ENCODE measurements at regions not wholly inside any gene's neighbourhood (a gene's known extent, or its start where the extent isn't known, plus 50 kb on each side); places are given as distances from the start of the nearest gene placed in this dataset.

- Histone ChIP-seq H3K36me3 (ENCODE audit: insufficient read depth, low read length) (no peaks in the 10 kb centered on the region), H3K9ac (ENCODE audit: insufficient read length) (no peak overlapping the region), H3K27ac (no peak overlapping the region), H3K4me3 (no peak overlapping the region), H3K9me3 (ENCODE audit: low read depth, low read length) (no peaks in the 10 kb centered on the region)
- no peak for DNase-seq (ENCODE audit: low read depth, low spot score)
- TF ChIP-seq EZH2 (IDR thresholded peaks at IDR 0.05) (no peak), FOXP2 (optimal IDR thresholded peaks at IDR 0.05; ENCODE audit: control extremely low read depth, extremely low read length, insufficient read depth) (no peak), POLR2AphosphoS5 (IDR thresholded peaks at IDR 0.05; ENCODE audit: borderline replicate concordance, low read depth, low read length) (no peak)
These were observed 261.6 kb downstream of the PLPP3 start for GRCh38 chr1:56317722-56318121.

DNA sequence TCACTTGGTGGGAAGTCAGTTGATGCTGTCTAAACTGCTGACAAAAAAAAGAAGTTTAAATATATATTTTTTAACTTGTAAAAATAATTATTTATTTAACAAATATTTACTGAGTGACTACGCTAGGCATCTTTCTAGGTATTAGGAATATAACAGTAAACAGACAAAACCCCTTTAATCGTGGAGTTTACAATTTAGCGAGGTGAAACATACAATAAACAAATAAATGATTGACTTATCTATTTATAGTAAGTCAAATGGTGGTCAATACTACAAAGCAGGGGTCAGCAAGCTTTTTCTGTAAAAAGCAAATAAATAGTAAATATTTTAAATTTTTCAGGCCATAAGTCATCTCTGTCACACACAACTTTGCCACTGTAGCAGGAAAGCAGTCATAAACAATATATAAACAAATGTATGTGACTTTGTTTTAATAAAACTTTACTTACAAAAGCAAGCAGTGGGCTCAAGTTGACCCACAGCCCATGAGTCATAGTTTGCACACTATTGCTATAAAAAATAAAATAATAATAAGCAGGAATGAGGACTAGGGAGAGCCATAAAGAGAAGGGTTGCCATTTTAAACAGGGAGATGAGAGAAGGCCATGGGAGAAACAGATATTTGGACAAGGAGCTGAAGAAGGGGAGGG, 263.9 kb downstream of the PLPP3 start:
- Histone ChIP-seq H3K9me3 (ENCODE audit: low read depth, low read length) (no peaks in the 10 kb centered on the region), H3K9ac (ENCODE audit: insufficient read length) (no peak overlapping the region), H3K36me3 (ENCODE audit: insufficient read depth, low read length) (no peaks in the 10 kb centered on the region), H3K4me3 (no peak overlapping the region), H3K27ac (no peak overlapping the region)
- TF ChIP-seq FOXP2 (optimal IDR thresholded peaks at IDR 0.05; ENCODE audit: control extremely low read depth, extremely low read length, insufficient read depth) (no peak), POLR2AphosphoS5 (IDR thresholded peaks at IDR 0.05; ENCODE audit: borderline replicate concordance, low read depth, low read length) (no peak)
- no peak for DNase-seq (ENCODE audit: low read depth, low spot score)

DNA sequence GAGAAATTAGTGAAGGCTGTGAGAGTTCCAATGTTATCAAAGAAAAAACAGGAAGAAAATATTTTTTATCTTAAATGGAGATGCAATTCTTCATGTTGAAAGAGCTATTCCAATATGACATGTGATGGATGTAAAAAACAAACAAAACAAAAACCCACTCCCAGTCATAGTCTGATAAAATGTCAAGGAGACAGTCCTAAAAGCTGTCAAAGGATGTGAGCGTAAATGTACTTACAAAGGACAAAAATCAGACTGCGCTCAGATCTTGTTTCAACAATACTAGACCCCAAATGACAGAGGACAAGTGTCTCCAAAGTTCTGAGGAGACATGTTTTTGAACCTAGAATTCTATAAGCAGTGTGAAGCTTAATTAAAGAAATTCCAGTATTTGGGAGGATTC, 265.8 kb downstream of the PLPP3 start:
- H3K36me3 ChIP-seq (ENCODE audit: insufficient read depth, low read length) = no peaks in the 10 kb centered on the region
- H3K4me3 ChIP-seq = no peak overlapping the region
- H3K9me3 ChIP-seq (ENCODE audit: low read depth, low read length) = no peaks in the 10 kb centered on the region
- H3K9ac ChIP-seq (ENCODE audit: insufficient read length) = no peak overlapping the region
- TF ChIP-seq POLR2AphosphoS5 (IDR thresholded peaks at IDR 0.05; ENCODE audit: borderline replicate concordance, low read depth, low read length) = no peak
- TF ChIP-seq FOXP2 (optimal IDR thresholded peaks at IDR 0.05; ENCODE audit: control extremely low read depth, extremely low read length, insufficient read depth) = no peak
- TF ChIP-seq EZH2 (IDR thresholded peaks at IDR 0.05) = no peak
- no peak for DNase-seq (ENCODE audit: low read depth, low spot score)
- no peak overlapping the region for H3K27ac ChIP-seq

DNA sequence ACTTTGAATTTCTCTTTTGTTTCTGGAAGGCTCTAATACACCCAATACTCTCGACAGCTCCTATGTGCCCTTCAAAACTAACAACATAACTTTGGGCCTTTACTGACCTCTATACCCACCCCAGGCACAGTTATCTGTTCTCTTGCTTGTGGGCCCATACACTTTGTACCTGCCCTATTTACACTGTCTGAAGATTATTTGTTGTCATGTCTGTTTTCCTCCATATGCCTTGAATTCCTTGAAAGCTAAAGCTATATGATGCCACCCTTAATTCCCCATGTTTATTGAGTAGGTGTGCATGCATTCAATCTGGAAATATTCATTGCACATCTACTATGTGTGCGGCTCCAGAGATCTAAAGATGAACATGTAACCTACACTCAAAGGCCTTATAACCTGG, 267.6 kb downstream of the PLPP3 start:
- no peak overlapping the region for H3K9ac ChIP-seq (ENCODE audit: insufficient read length)
- H3K36me3 ChIP-seq (ENCODE audit: insufficient read depth, low read length) = no peaks in the 10 kb centered on the region
- TF ChIP-seq POLR2AphosphoS5 (IDR thresholded peaks at IDR 0.05; ENCODE audit: borderline replicate concordance, low read depth, low read length) (no peak), EZH2 (IDR thresholded peaks at IDR 0.05) (no peak), FOXP2 (optimal IDR thresholded peaks at IDR 0.05; ENCODE audit: control extremely low read depth, extremely low read length, insufficient read depth) (no peak)
- no peak for DNase-seq (ENCODE audit: low read depth, low spot score)
- H3K9me3 ChIP-seq (ENCODE audit: low read depth, low read length) = no peaks in the 10 kb centered on the region
- no peak overlapping the region for H3K27ac ChIP-seq
- no peak overlapping the region for H3K4me3 ChIP-seq

DNA sequence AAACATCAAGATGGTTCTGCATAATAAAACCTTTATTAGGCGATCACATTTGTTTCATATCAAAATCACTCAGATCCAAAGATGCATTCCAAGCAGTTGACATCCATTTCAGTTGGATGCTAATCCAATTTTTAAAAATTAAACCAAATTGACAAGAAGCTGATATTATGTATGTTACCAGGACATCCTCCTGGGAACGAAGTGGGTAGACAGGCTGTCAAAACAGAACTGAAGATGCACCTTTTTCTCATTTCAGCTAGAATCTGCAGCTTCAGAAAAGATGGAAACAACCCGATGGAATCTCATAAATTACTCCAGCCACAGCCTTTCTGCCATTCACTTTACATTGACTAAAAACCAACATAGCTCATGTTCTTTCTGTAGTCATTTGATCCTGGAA, 268.4 kb downstream of the PLPP3 start:
- DNase-seq (ENCODE audit: low read depth, low spot score) = no peak
- H3K4me3 ChIP-seq = no peak overlapping the region
- H3K36me3 ChIP-seq (ENCODE audit: insufficient read depth, low read length) = no peaks in the 10 kb centered on the region
- H3K9me3 ChIP-seq (ENCODE audit: low read depth, low read length) = no peaks in the 10 kb centered on the region
- TF ChIP-seq POLR2AphosphoS5 (IDR thresholded peaks at IDR 0.05; ENCODE audit: borderline replicate concordance, low read depth, low read length) (no peak), FOXP2 (optimal IDR thresholded peaks at IDR 0.05; ENCODE audit: control extremely low read depth, extremely low read length, insufficient read depth) (no peak), EZH2 (IDR thresholded peaks at IDR 0.05) (no peak)
- H3K9ac ChIP-seq (ENCODE audit: insufficient read length) = no peak overlapping the region
- H3K27ac ChIP-seq = no peak overlapping the region

GRCh38 chr1:56309065-56309464, 270.3 kb downstream of the PLPP3 start:
- no peak overlapping the region for H3K9ac ChIP-seq (ENCODE audit: insufficient read length)
- no peaks in the 10 kb centered on the region for H3K9me3 ChIP-seq (ENCODE audit: low read depth, low read length)
- no peak overlapping the region for H3K4me3 ChIP-seq
- DNase-seq (ENCODE audit: low read depth, low spot score) = no peak
- H3K36me3 ChIP-seq (ENCODE audit: insufficient read depth, low read length) = no peaks in the 10 kb centered on the region
- no peak overlapping the region for H3K27ac ChIP-seq
- TF ChIP-seq EZH2 (IDR thresholded peaks at IDR 0.05) (no peak), FOXP2 (optimal IDR thresholded peaks at IDR 0.05; ENCODE audit: control extremely low read depth, extremely low read length, insufficient read depth) (no peak), POLR2AphosphoS5 (IDR thresholded peaks at IDR 0.05; ENCODE audit: borderline replicate concordance, low read depth, low read length) (no peak)

DNA sequence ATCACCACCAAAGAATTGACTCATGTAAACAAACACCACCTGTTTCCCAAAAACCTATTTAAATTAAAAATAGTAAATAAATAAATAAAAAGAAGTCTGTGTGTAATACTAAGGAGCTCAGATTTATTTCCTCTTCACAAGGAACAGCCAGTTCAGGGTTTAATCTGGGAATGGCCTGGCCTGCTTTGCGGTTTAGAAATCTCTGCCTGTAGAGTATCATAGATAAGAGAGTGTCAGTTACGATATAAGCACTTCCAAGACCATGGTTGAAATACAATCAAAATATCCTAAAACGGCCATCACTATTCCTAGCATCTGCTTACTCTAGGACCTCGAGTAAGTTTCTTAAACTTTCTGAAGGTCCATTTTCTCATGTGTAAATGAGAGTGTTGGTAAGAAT, 274.4 kb downstream of the PLPP3 start:
- no peak for DNase-seq (ENCODE audit: low read depth, low spot score)
- TF ChIP-seq EZH2 (IDR thresholded peaks at IDR 0.05) (no peak), FOXP2 (optimal IDR thresholded peaks at IDR 0.05; ENCODE audit: control extremely low read depth, extremely low read length, insufficient read depth) (no peak), POLR2AphosphoS5 (IDR thresholded peaks at IDR 0.05; ENCODE audit: borderline replicate concordance, low read depth, low read length) (no peak)
- no peak overlapping the region for H3K4me3 ChIP-seq
- H3K36me3 ChIP-seq (ENCODE audit: insufficient read depth, low read length) = no peaks in the 10 kb centered on the region
- no peak overlapping the region for H3K27ac ChIP-seq
- no peak overlapping the region for H3K9ac ChIP-seq (ENCODE audit: insufficient read length)
- no peaks in the 10 kb centered on the region for H3K9me3 ChIP-seq (ENCODE audit: low read depth, low read length)

DNA sequence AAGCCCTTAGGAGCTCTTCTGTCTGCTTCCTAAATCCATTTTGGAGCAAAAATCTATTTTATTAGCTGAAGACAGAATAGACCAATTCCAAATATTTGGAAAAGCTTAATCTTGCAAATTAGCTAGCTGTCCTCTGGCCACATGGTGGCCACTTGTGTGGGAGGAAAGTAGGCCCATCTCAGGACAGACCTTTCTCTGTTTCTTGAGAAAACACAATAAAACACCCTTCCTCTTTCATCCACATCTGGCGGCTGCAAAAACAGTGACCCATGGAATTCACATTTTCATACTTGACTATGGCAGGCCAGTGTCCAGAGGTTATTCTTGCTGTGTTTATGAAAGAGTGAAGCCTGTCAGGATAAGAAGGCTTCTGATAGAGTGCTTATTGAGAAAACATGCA, 275.6 kb downstream of the PLPP3 start:
- Histone ChIP-seq H3K9me3 (ENCODE audit: low read depth, low read length) (no peaks in the 10 kb centered on the region), H3K27ac (no peak overlapping the region), H3K4me3 (no peak overlapping the region), H3K9ac (ENCODE audit: insufficient read length) (no peak overlapping the region), H3K36me3 (ENCODE audit: insufficient read depth, low read length) (no peaks in the 10 kb centered on the region)
- TF ChIP-seq EZH2 (IDR thresholded peaks at IDR 0.05) = no peak
- no peak for TF ChIP-seq FOXP2 (optimal IDR thresholded peaks at IDR 0.05; ENCODE audit: control extremely low read depth, extremely low read length, insufficient read depth)
- no peak for DNase-seq (ENCODE audit: low read depth, low spot score)

- TF ChIP-seq POLR2AphosphoS5 (IDR thresholded peaks at IDR 0.05; ENCODE audit: borderline replicate concordance, low read depth, low read length) (no peak), FOXP2 (optimal IDR thresholded peaks at IDR 0.05; ENCODE audit: control extremely low read depth, extremely low read length, insufficient read depth) (no peak), EZH2 (IDR thresholded peaks at IDR 0.05) (no peak)
- no peak for DNase-seq (ENCODE audit: low read depth, low spot score)
- no peak overlapping the region for H3K4me3 ChIP-seq
- H3K36me3 ChIP-seq (ENCODE audit: insufficient read depth, low read length) = no peaks in the 10 kb centered on the region
- no peak overlapping the region for H3K9ac ChIP-seq (ENCODE audit: insufficient read length)
- no peaks in the 10 kb centered on the region for H3K9me3 ChIP-seq (ENCODE audit: low read depth, low read length)
- no peak overlapping the region for H3K27ac ChIP-seq
These were observed 276.5 kb downstream of the PLPP3 start for GRCh38 chr1:56302878-56303277.
